ENCODE measurements at regions not wholly inside any gene's neighbourhood (a gene's known extent, or its start where the extent isn't known, plus 50 kb on each side); places are given as distances from the start of the nearest gene placed in this dataset.
"Not testable (repeated sequence)": the region's sequence is repeated elsewhere in the genome, so short reads cannot be mapped to it uniquely, and the experiment has no call there.

DNA sequence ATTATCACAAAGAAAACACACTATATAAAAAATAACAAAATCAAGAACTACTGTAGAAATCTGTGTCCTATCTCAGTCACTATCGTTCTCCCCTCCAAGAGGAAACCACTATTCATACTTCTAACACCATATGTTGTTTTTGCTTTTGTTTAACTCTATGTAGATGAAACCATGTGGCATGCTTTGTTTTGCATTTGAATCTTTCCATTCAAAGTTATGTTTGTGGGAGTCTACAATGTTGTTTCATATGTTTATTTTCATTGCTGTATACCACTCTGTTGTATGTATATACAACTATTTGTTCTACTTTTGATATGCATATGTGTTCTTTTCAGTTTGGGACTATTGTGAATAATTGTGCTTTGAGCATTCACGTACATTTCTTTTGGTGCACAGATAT lies 116.1 kb downstream of the PABPC4L start:
- Histone ChIP-seq H3K36me3 (ENCODE audit: control insufficient read depth in 1 of 2, insufficient read depth in 2 of 2, low read length in 2 of 2) (no peaks in the 10 kb centered on the region), H3K27me3 (ENCODE audit: control insufficient read depth in 1 of 2, insufficient read depth in 2 of 2, low read length in 2 of 2) (no peaks in the 10 kb centered on the region), H3K4me3 (ENCODE audit: low read depth in 1 of 2, low read length in 2 of 2) (no peak overlapping the region), H3K9ac (ENCODE audit: low read depth in 1 of 2, low read length in 2 of 2) (no peak overlapping the region), H3K4me1 (ENCODE audit: control insufficient read depth in 1 of 2, insufficient read depth in 2 of 2, low read length in 2 of 2) (no peaks in the 10 kb centered on the region), H3K27ac (ENCODE audit: low read depth, low read length) (no peak overlapping the region), H3K9me3 (ENCODE audit: control insufficient read depth in 1 of 2, low read length in 2 of 2) (no peaks in the 10 kb centered on the region)

DNA sequence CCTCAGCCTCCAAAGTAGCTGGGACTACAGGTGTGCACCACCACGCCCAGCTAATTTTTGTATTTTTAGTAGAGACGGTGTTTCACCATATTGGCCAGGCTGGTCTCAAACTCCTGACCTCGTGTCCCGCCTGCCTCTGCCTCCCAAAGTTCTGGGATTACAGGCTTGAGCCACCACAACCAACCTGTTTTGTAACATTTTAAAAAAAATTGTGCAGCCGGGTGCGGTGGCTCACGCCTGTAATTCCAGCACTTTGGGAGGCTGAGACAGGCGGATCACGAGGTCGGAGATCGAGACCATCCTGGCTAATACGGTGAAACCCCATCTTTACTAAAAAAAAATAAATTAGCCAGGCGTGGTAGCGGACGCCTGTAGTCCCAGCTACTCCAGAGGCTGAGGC lies 122.5 kb downstream of the PABPC4L start:
- not testable (repeated sequence) for H3K9me3 ChIP-seq (ENCODE audit: control insufficient read depth in 1 of 2, low read length in 2 of 2); H3K4me1 ChIP-seq (ENCODE audit: control insufficient read depth in 1 of 2, insufficient read depth in 2 of 2, low read length in 2 of 2); H3K27ac ChIP-seq (ENCODE audit: low read depth, low read length); H3K4me3 ChIP-seq (ENCODE audit: low read depth in 1 of 2, low read length in 2 of 2); H3K27me3 ChIP-seq (ENCODE audit: control insufficient read depth in 1 of 2, insufficient read depth in 2 of 2, low read length in 2 of 2); H3K36me3 ChIP-seq (ENCODE audit: control insufficient read depth in 1 of 2, insufficient read depth in 2 of 2, low read length in 2 of 2); H3K9ac ChIP-seq (ENCODE audit: low read depth in 1 of 2, low read length in 2 of 2)

DNA sequence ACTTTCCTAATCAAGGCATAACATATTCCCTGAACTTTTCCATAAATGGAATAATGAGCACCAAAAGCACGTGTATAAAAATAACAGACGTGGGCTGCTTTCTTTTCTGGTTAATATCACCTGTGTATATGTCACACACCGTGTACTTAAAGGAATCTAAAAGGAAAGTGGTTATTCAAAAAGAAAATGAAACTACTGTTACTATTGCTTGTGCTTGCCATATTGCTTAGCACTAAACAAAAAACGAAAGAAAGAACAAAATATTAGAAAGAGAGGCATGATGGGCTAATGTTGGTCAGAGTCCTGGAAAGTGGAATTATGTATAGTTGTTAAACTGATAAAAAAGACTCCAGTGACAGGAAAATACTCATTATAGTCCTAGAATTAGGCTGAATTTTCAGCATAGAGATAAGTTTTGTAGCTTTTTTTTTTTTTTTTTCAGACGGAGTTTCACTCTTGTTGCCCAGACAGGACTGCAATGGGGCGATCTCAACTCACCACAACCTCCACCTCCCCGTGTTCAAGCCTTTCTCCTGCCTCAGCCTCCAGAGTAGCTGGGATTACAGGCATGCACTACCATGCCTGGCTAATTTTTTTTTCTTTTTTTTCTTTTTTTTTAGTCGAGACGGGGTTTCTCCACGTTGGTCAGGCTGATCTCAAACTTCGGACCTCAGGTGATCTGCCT lies 123.2 kb downstream of the PABPC4L start:
- Histone ChIP-seq H3K9ac (ENCODE audit: low read depth in 1 of 2, low read length in 2 of 2) (no peak overlapping the region), H3K9me3 (ENCODE audit: control insufficient read depth in 1 of 2, low read length in 2 of 2) (peaks cover 0 to 3% of the 10 kb centered on the region in 2 donors), H3K4me3 (ENCODE audit: low read depth in 1 of 2, low read length in 2 of 2) (peak overlapping the region in 1 of 2 donors; percentile 22), H3K36me3 (ENCODE audit: control insufficient read depth in 1 of 2, insufficient read depth in 2 of 2, low read length in 2 of 2) (no peaks in the 10 kb centered on the region), H3K27me3 (ENCODE audit: control insufficient read depth in 1 of 2, insufficient read depth in 2 of 2, low read length in 2 of 2) (no peaks in the 10 kb centered on the region), H3K27ac (ENCODE audit: low read depth, low read length) (no peak overlapping the region), H3K4me1 (ENCODE audit: control insufficient read depth in 1 of 2, insufficient read depth in 2 of 2, low read length in 2 of 2) (no peaks in the 10 kb centered on the region)

GRCh38 chr4:134073711-134074110 lies 127.9 kb downstream of the PABPC4L start:
- no peaks in the 10 kb centered on the region for H3K4me1 ChIP-seq (ENCODE audit: control insufficient read depth in 1 of 2, insufficient read depth in 2 of 2, low read length in 2 of 2)
- no peaks in the 10 kb centered on the region for H3K27me3 ChIP-seq (ENCODE audit: control insufficient read depth in 1 of 2, insufficient read depth in 2 of 2, low read length in 2 of 2)
- no peaks in the 10 kb centered on the region for H3K36me3 ChIP-seq (ENCODE audit: control insufficient read depth in 1 of 2, insufficient read depth in 2 of 2, low read length in 2 of 2)
- no peak overlapping the region for H3K9ac ChIP-seq (ENCODE audit: low read depth in 1 of 2, low read length in 2 of 2)
- H3K9me3 ChIP-seq (ENCODE audit: control insufficient read depth in 1 of 2, low read length in 2 of 2) = peaks cover 7 to 8% of the 10 kb centered on the region in 2 donors
- no peak overlapping the region for H3K27ac ChIP-seq (ENCODE audit: low read depth, low read length)
- H3K4me3 ChIP-seq (ENCODE audit: low read depth in 1 of 2, low read length in 2 of 2) = no peak overlapping the region

DNA sequence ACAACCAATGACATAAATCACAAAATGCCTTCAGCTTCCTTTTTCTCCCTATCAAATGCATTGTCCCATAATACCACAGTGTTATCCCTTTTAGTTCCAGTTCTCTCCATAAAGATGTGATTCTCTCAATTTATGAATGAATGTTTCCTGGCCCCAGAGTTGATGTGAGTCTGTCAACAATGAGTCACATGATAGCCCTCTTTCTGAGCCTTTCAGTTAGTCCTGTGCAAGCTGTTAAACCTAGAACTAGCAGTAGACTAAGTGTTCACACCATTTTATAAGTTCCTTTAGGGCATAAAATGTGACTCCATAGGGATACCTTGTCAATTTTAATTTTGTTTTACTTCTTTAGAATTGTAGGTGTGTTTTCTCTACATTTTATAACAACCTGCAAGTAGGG lies 129.5 kb downstream of the PABPC4L start:
- H3K9me3 ChIP-seq (ENCODE audit: control insufficient read depth in 1 of 2, low read length in 2 of 2) = peaks cover 7 to 8% of the 10 kb centered on the region in 2 donors
- H3K4me1 ChIP-seq (ENCODE audit: control insufficient read depth in 1 of 2, insufficient read depth in 2 of 2, low read length in 2 of 2) = no peaks in the 10 kb centered on the region
- no peaks in the 10 kb centered on the region for H3K36me3 ChIP-seq (ENCODE audit: control insufficient read depth in 1 of 2, insufficient read depth in 2 of 2, low read length in 2 of 2)
- H3K27me3 ChIP-seq (ENCODE audit: control insufficient read depth in 1 of 2, insufficient read depth in 2 of 2, low read length in 2 of 2) = no peaks in the 10 kb centered on the region
- no peak overlapping the region for H3K4me3 ChIP-seq (ENCODE audit: low read depth in 1 of 2, low read length in 2 of 2)
- no peak overlapping the region for H3K27ac ChIP-seq (ENCODE audit: low read depth, low read length)
- no peak overlapping the region for H3K9ac ChIP-seq (ENCODE audit: low read depth in 1 of 2, low read length in 2 of 2)

DNA sequence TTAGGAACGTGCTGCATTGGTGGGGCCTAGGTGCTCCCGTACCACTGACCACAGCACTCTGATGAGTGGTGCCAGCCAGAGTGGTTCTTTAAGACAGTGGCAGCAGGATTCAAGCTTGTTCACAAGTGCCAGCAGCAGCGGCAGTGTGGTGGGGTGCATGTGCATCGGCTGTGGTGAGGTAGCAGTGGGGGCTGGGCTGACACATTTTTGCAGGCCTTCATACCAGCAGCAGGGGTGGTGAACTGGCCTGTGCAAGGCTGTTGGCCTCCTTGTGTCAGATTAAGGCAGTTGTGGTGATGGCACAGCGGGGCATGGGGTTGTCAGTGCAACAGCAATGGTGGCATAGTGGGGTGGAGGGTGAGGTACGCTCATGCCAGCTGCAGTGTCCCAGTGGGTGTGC lies 131.4 kb downstream of the PABPC4L start:
- H3K4me3 ChIP-seq (ENCODE audit: low read depth in 1 of 2, low read length in 2 of 2) = no peak overlapping the region

GRCh38 chr4:134057356-134057755 lies 144.2 kb downstream of the PABPC4L start:
- Histone ChIP-seq H3K4me3 (ENCODE audit: low read depth in 1 of 2, low read length in 2 of 2) (no peak overlapping the region), H3K36me3 (ENCODE audit: control insufficient read depth in 1 of 2, insufficient read depth in 2 of 2, low read length in 2 of 2) (no peaks in the 10 kb centered on the region), H3K9ac (ENCODE audit: low read depth in 1 of 2, low read length in 2 of 2) (no peak overlapping the region), H3K9me3 (ENCODE audit: control insufficient read depth in 1 of 2, low read length in 2 of 2) (peaks cover 0 to 3% of the 10 kb centered on the region in 2 donors), H3K27ac (ENCODE audit: low read depth, low read length) (no peak overlapping the region), H3K4me1 (ENCODE audit: control insufficient read depth in 1 of 2, insufficient read depth in 2 of 2, low read length in 2 of 2) (no peaks in the 10 kb centered on the region), H3K27me3 (ENCODE audit: control insufficient read depth in 1 of 2, insufficient read depth in 2 of 2, low read length in 2 of 2) (no peaks in the 10 kb centered on the region)

More for the DNA sequence above, 131.4 kb downstream of the PABPC4L start:
- Histone ChIP-seq H3K27ac (ENCODE audit: low read depth, low read length) (no peak overlapping the region), H3K36me3 (ENCODE audit: control insufficient read depth in 1 of 2, insufficient read depth in 2 of 2, low read length in 2 of 2) (no peaks in the 10 kb centered on the region), H3K9ac (ENCODE audit: low read depth in 1 of 2, low read length in 2 of 2) (no peak overlapping the region), H3K4me1 (ENCODE audit: control insufficient read depth in 1 of 2, insufficient read depth in 2 of 2, low read length in 2 of 2) (no peaks in the 10 kb centered on the region), H3K27me3 (ENCODE audit: control insufficient read depth in 1 of 2, insufficient read depth in 2 of 2, low read length in 2 of 2) (no peaks in the 10 kb centered on the region), H3K9me3 (ENCODE audit: control insufficient read depth in 1 of 2, low read length in 2 of 2) (peaks cover 4 to 8% of the 10 kb centered on the region in 2 donors)

GRCh38 chr4:134046221-134046620 lies 155.4 kb downstream of the PABPC4L start:
- H3K27me3 ChIP-seq (ENCODE audit: control insufficient read depth in 1 of 2, insufficient read depth in 2 of 2, low read length in 2 of 2); H3K4me1 ChIP-seq (ENCODE audit: control insufficient read depth in 1 of 2, insufficient read depth in 2 of 2, low read length in 2 of 2); H3K36me3 ChIP-seq (ENCODE audit: control insufficient read depth in 1 of 2, insufficient read depth in 2 of 2, low read length in 2 of 2); H3K27ac ChIP-seq (ENCODE audit: low read depth, low read length); H3K9me3 ChIP-seq (ENCODE audit: control insufficient read depth in 1 of 2, low read length in 2 of 2); H3K4me3 ChIP-seq (ENCODE audit: low read depth in 1 of 2, low read length in 2 of 2); H3K9ac ChIP-seq (ENCODE audit: low read depth in 1 of 2, low read length in 2 of 2): not testable (repeated sequence)

DNA sequence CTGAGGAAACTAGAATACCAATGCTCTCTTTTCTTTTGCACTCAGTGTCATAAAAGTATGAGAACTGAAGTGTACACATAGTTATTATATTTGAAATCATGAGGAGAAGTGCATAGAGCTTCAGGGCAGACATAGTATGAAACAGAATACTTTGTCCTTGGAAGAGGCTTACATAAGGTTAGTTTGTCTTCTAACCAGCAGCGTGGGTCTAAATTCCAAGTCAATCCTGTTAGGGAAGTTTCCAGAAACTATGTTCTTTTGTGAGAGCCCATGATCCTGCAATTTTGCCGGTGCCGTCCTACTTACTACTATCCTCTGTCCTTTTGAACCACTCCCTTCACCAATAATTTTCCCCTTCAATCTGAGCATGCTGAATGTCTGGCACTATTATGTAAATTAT lies 156.2 kb downstream of the PABPC4L start:
- Histone ChIP-seq H3K27me3 (ENCODE audit: control insufficient read depth in 1 of 2, insufficient read depth in 2 of 2, low read length in 2 of 2) (no peaks in the 10 kb centered on the region), H3K27ac (ENCODE audit: low read depth, low read length) (no peak overlapping the region), H3K9ac (ENCODE audit: low read depth in 1 of 2, low read length in 2 of 2) (no peak overlapping the region), H3K4me3 (ENCODE audit: low read depth in 1 of 2, low read length in 2 of 2) (no peak overlapping the region), H3K4me1 (ENCODE audit: control insufficient read depth in 1 of 2, insufficient read depth in 2 of 2, low read length in 2 of 2) (no peaks in the 10 kb centered on the region), H3K9me3 (ENCODE audit: control insufficient read depth in 1 of 2, low read length in 2 of 2) (no peaks in the 10 kb centered on the region), H3K36me3 (ENCODE audit: control insufficient read depth in 1 of 2, insufficient read depth in 2 of 2, low read length in 2 of 2) (no peaks in the 10 kb centered on the region)

DNA sequence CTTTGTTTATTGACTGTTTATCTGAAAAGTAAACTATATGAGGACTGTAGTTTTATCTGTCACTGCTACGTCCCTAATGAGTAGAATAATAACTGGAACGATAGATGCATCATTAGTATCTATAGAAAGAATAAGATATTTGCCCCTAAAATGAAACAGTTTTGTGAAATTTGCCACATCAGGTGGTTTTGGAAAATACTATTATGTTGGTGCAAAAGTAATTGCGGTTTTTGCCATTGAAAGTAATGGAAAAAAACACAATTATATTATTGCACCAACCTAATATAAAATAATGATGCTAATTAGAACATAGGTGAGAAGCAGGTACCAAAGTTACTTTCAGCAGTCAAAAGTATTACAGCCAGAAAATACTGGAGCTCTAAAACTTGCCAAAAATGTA lies 158.3 kb downstream of the PABPC4L start:
- no peaks in the 10 kb centered on the region for H3K4me1 ChIP-seq (ENCODE audit: control insufficient read depth in 1 of 2, insufficient read depth in 2 of 2, low read length in 2 of 2)
- no peak overlapping the region for H3K4me3 ChIP-seq (ENCODE audit: low read depth in 1 of 2, low read length in 2 of 2)

GRCh38 chr4:134028421-134028820 lies 173.2 kb downstream of the PABPC4L start:
- no peak overlapping the region for H3K9ac ChIP-seq (ENCODE audit: low read depth in 1 of 2, low read length in 2 of 2)
- H3K4me3 ChIP-seq (ENCODE audit: low read depth in 1 of 2, low read length in 2 of 2) = no peak overlapping the region
- no peaks in the 10 kb centered on the region for H3K4me1 ChIP-seq (ENCODE audit: control insufficient read depth in 1 of 2, insufficient read depth in 2 of 2, low read length in 2 of 2)
- H3K36me3 ChIP-seq (ENCODE audit: control insufficient read depth in 1 of 2, insufficient read depth in 2 of 2, low read length in 2 of 2) = no peaks in the 10 kb centered on the region
- no peak overlapping the region for H3K27ac ChIP-seq (ENCODE audit: low read depth, low read length)
- peaks cover 0 to 2% of the 10 kb centered on the region in 2 donors for H3K9me3 ChIP-seq (ENCODE audit: control insufficient read depth in 1 of 2, low read length in 2 of 2)
- no peaks in the 10 kb centered on the region for H3K27me3 ChIP-seq (ENCODE audit: control insufficient read depth in 1 of 2, insufficient read depth in 2 of 2, low read length in 2 of 2)

More for the DNA sequence above, 158.3 kb downstream of the PABPC4L start:
- Histone ChIP-seq H3K9ac (ENCODE audit: low read depth in 1 of 2, low read length in 2 of 2) (no peak overlapping the region), H3K9me3 (ENCODE audit: control insufficient read depth in 1 of 2, low read length in 2 of 2) (no peaks in the 10 kb centered on the region), H3K36me3 (ENCODE audit: control insufficient read depth in 1 of 2, insufficient read depth in 2 of 2, low read length in 2 of 2) (no peaks in the 10 kb centered on the region), H3K27ac (ENCODE audit: low read depth, low read length) (no peak overlapping the region), H3K27me3 (ENCODE audit: control insufficient read depth in 1 of 2, insufficient read depth in 2 of 2, low read length in 2 of 2) (no peaks in the 10 kb centered on the region)
